AG09319 (cell line): ENCODE measurements at regions not wholly inside any gene's neighbourhood (a gene's known extent, or its start where the extent isn't known, plus 50 kb on each side); places are given as distances from the start of the nearest gene placed in this dataset.
A peak's percentile ranks its signal among the peaks of the same experiment; 100 is the strongest.

ENCODE experiments used
- DNase-seq: peaks from one replicate; pipeline ENCODE4 v3.0.0-alpha.2; 2010; ENCODE audit warnings: low read depth; ENCODE audit errors: extremely low read depth
- CTCF ChIP-seq: IDR thresholded peaks from 2 replicates; pipeline ENCODE4 v1.5.1; 2011; ENCODE audit warnings: low read depth, mild to moderate bottlenecking, inconsistent platforms, low read length, moderate library complexity

- no peak for DNase-seq
- no peak for TF ChIP-seq CTCF
Observed at GRCh38 chr14:61196034-61196433, 85.1 kb downstream of the TMEM30B start.

- no peak for DNase-seq
- no peak for TF ChIP-seq CTCF
Observed at GRCh38 chr14:61193476-61193875, 87.7 kb downstream of the TMEM30B start.

GRCh38 chr14:61192989-61193388, 88.1 kb downstream of the TMEM30B start:
- TF ChIP-seq CTCF, result no peak
- DNase-seq, result peak; percentile 88

- no peak for TF ChIP-seq CTCF
- DNase-seq, result no peak
Observed at GRCh38 chr14:61191733-61192132, 89.4 kb downstream of the TMEM30B start.

- no peak for TF ChIP-seq CTCF
- DNase-seq, result no peak
Observed at GRCh38 chr14:61190341-61190740, 90.8 kb downstream of the TMEM30B start.

- TF ChIP-seq CTCF, result peak; percentile 66
- no peak for DNase-seq
Observed at GRCh38 chr14:61188978-61189808, 91.9 kb downstream of the TMEM30B start.

GRCh38 chr14:61188196-61188595, 92.9 kb downstream of the TMEM30B start:
- DNase-seq, result no peak

More at GRCh38 chr14:61188196-61188595, 92.9 kb downstream of the TMEM30B start:
- no peak for TF ChIP-seq CTCF
